Osteoblast (primary cell): ENCODE measurements at regions not wholly inside any gene's neighbourhood (a gene's known extent, or its start where the extent isn't known, plus 50 kb on each side); places are given as distances from the start of the nearest gene placed in this dataset.
"Not testable (repeated sequence)": the region's sequence is repeated elsewhere in the genome, so short reads cannot be mapped to it uniquely, and the experiment has no call there.

Experiments used
- DNase-seq: peaks from one replicate; pipeline ENCODE4 v3.0.0; 2011; ENCODE audit warnings: low spot score, mixed read lengths; ENCODE audit not compliant: insufficient read length; ENCODE audit errors: missing footprints
- H2AFZ ChIP-seq: 2 replicates; pipeline ENCODE4 v1.6.0; 2011; ENCODE audit warnings: mild to moderate bottlenecking, low read length
- H3K27ac ChIP-seq: 2 replicates; pipeline ENCODE4 v1.5.1; 2011; ENCODE audit warnings: mild to moderate bottlenecking, low read depth, low read length, moderate library complexity
- H3K27me3 ChIP-seq: 2 replicates; pipeline ENCODE4 v1.6.0; 2012; ENCODE audit warnings: mild to moderate bottlenecking, control low read depth, inconsistent platforms, low read length, moderate library complexity; ENCODE audit not compliant: insufficient read depth
- H3K36me3 ChIP-seq: 2 replicates; pipeline ENCODE4 v1.5.1; 2011; ENCODE audit warnings: mild to moderate bottlenecking, low read length, control low read depth, moderate library complexity; ENCODE audit not compliant: insufficient read depth
- H3K4me1 ChIP-seq: 2 replicates; pipeline ENCODE4 v1.5.1; 2011; ENCODE audit warnings: mild to moderate bottlenecking, low read length, control low read depth, moderate library complexity; ENCODE audit not compliant: insufficient read depth
- H3K4me2 ChIP-seq: 2 replicates; pipeline ENCODE4 v1.6.0; 2011; ENCODE audit warnings: mild to moderate bottlenecking, low read length; ENCODE audit not compliant: insufficient read depth
- H3K4me3 ChIP-seq: fragments of 200-600 bp; sonication (generic); 3 replicates; pipeline ENCODE4 v1.5.1; 2012; ENCODE audit warnings: mild to moderate bottlenecking, low read length, inconsistent platforms; ENCODE audit not compliant: insufficient read depth
- H3K79me2 ChIP-seq: 2 replicates; pipeline ENCODE4 v1.6.0; 2012; ENCODE audit warnings: mild to moderate bottlenecking, low read length, control low read depth, inconsistent platforms; ENCODE audit not compliant: insufficient read depth
- H3K9me3 ChIP-seq: 2 replicates; pipeline ENCODE4 v1.5.1; 2011; ENCODE audit warnings: low read depth, low read length, control low read depth
- H4K20me1 ChIP-seq: 2 replicates; pipeline ENCODE4 v1.6.0; 2012; ENCODE audit warnings: mild to moderate bottlenecking, low read length, control low read depth; ENCODE audit not compliant: insufficient read depth
- TF ChIP-seq, protein P1 (sequence below): IDR thresholded peaks from 2 replicates; pipeline ENCODE4 v1.5.1; 2011; ENCODE audit warnings: mild to moderate bottlenecking, low read depth, low read length, moderate library complexity; ENCODE audit errors: extremely low read depth

DNA sequence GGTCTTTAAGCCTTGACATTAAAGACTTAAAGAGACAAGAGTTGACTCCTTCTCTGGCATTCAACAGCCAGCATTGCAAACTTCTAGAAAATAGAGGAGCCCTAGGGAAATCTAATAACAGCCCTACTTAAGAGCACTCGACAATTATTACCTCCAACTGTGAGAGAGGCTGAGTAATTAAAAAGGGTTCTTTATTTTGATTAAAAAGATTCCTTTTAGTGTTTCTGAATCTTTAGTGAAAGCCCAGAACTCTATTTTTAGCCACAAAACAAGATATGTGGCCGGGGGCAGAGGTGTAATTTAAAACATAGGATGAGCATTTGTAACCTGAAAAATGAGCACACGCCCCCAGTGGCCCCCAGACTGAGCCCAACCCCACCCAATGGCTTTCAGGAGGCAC, 222.3 kb downstream of the SMAD2 start:
- no peaks in the 10 kb centered on the region for H3K79me2 ChIP-seq
- no peak overlapping the region for H3K4me2 ChIP-seq
- no peak for DNase-seq
- TF ChIP-seq, protein P1, sequence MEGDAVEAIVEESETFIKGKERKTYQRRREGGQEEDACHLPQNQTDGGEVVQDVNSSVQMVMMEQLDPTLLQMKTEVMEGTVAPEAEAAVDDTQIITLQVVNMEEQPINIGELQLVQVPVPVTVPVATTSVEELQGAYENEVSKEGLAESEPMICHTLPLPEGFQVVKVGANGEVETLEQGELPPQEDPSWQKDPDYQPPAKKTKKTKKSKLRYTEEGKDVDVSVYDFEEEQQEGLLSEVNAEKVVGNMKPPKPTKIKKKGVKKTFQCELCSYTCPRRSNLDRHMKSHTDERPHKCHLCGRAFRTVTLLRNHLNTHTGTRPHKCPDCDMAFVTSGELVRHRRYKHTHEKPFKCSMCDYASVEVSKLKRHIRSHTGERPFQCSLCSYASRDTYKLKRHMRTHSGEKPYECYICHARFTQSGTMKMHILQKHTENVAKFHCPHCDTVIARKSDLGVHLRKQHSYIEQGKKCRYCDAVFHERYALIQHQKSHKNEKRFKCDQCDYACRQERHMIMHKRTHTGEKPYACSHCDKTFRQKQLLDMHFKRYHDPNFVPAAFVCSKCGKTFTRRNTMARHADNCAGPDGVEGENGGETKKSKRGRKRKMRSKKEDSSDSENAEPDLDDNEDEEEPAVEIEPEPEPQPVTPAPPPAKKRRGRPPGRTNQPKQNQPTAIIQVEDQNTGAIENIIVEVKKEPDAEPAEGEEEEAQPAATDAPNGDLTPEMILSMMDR, result no peak
- no peak overlapping the region for H2AFZ ChIP-seq
- no peaks in the 10 kb centered on the region for H4K20me1 ChIP-seq
- no peak overlapping the region for H3K4me3 ChIP-seq
- no peaks in the 10 kb centered on the region for H3K4me1 ChIP-seq
- H3K36me3 ChIP-seq, result no peaks in the 10 kb centered on the region
- no peaks in the 10 kb centered on the region for H3K9me3 ChIP-seq
- no peaks in the 10 kb centered on the region for H3K27me3 ChIP-seq
- H3K27ac ChIP-seq, result no peak overlapping the region

DNA sequence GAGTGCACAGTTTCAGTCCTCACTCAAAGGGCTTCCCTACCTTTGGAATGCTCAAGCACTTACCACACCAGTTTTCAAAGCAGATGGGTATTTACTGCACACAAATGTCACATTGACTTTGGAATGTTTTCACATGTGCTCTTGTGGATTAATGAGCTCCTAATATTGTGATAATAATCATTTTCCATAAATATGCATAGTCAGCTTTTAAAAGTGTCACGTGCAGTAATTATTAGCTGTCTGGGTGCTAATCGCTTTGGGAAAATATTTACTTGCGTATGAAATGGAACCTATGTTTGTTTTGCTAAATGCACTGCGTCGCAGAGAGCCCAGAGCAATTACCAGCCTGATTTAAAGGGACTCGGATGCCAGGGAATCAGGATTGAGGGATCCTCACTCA, 229.3 kb downstream of the SMAD2 start:
- Histone ChIP-seq H3K4me3 (no peak overlapping the region), H3K4me2 (no peak overlapping the region), H3K27me3 (no peaks in the 10 kb centered on the region), H3K4me1 (no peaks in the 10 kb centered on the region), H3K9me3 (no peaks in the 10 kb centered on the region), H4K20me1 (no peaks in the 10 kb centered on the region), H3K36me3 (no peaks in the 10 kb centered on the region), H2AFZ (no peak overlapping the region), H3K79me2 (no peaks in the 10 kb centered on the region), H3K27ac (no peak overlapping the region)
- TF ChIP-seq, protein P1, result no peak
- DNase-seq, result no peak

DNA sequence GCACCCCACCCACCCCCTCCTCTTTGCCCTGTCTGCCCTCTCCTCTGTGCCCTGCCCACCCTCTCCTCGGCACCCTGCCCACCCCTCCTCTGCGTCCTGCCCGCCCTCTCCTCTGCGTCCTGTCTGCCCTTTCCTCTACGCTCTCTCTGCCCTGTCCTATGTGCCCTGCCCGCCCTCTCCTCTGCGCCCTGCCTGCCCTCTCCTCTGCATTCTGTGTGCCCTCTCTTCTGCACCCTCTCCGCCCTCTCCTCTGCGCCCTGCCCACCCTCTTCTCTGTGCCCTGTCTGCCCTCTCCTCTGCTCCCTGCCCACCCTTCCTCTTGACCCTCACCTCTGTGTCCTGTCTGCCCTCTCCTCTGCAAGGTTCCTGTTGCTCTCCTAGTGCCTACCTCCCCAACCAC, 233.6 kb downstream of the SMAD2 start:
- Histone ChIP-seq H3K4me3 (no peak overlapping the region), H4K20me1 (no peaks in the 10 kb centered on the region), H3K9me3 (no peaks in the 10 kb centered on the region), H3K36me3 (no peaks in the 10 kb centered on the region), H2AFZ (no peak overlapping the region), H3K4me2 (no peak overlapping the region), H3K4me1 (no peaks in the 10 kb centered on the region), H3K79me2 (no peaks in the 10 kb centered on the region), H3K27ac (no peak overlapping the region), H3K27me3 (no peaks in the 10 kb centered on the region)
- no peak for DNase-seq
- TF ChIP-seq, protein P1, result no peak

DNA sequence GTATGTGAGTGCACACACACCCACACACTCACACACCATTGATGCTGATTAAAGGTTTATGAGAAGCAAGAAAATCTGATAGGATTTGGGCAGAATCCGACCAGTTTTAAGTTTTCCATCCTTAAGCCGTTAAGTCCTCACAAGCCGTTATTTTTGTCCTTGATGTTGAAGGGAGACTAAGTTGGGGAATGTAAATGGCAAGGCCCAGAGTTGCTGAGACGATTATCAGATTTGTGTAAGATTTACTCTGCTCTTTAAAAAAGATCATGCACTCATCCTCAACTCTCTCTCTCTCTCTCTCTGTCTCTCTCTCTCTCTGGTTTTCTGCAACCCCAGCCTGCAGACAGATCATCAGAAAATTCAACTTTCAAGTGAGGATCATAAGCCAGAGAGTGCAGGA, 238.8 kb downstream of the SMAD2 start:
- DNase-seq, result no peak
- TF ChIP-seq, protein P1, result no peak
- Histone ChIP-seq H3K4me3 (no peak overlapping the region), H3K27ac (no peak overlapping the region), H3K9me3 (no peaks in the 10 kb centered on the region), H4K20me1 (no peaks in the 10 kb centered on the region), H3K36me3 (no peaks in the 10 kb centered on the region), H2AFZ (no peak overlapping the region), H3K27me3 (no peaks in the 10 kb centered on the region), H3K79me2 (no peaks in the 10 kb centered on the region), H3K4me1 (no peaks in the 10 kb centered on the region), H3K4me2 (no peak overlapping the region)

DNA sequence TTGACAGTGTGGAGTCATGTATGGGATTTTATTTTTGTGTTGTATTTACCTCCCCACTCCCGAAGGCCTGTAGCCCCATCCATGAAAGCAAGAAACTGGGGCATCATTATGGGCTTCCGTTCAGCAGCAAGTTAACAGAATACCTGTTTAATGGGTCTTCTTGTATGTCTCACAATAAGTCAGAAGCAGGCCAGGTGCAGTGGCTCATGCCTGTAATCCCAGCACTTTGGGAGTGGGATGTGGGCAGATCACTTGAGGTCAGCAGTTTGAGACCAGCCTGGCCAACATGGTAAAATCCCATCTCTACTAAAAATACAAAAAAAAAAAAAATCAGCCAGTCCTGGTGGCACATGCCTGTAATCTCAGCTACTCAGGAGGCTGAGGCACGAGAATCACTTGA, 239.7 kb downstream of the SMAD2 start:
- H3K79me2 ChIP-seq, H3K27ac ChIP-seq, H3K4me1 ChIP-seq, H4K20me1 ChIP-seq, H3K9me3 ChIP-seq, H3K36me3 ChIP-seq, H3K4me2 ChIP-seq, DNase-seq, H2AFZ ChIP-seq, H3K4me3 ChIP-seq, H3K27me3 ChIP-seq: not testable (repeated sequence)
